ENCODE measurements at regions not wholly inside any gene's neighbourhood (a gene's known extent, or its start where the extent isn't known, plus 50 kb on each side); places are given as distances from the start of the nearest gene placed in this dataset.

GRCh38 chr2:176473177-176473576 lies 203.9 kb downstream of the MTX2 start:
- BruUV-seq (replicated peaks): no TSS peak
- peak overlapping the region; percentile 1 for H3K4me3 ChIP-seq (ENCODE audit: low read depth, low read length, poor library complexity, severe bottlenecking)
- H3K27ac ChIP-seq (ENCODE audit: low read depth, low read length, poor library complexity, severe bottlenecking): no peak overlapping the region
- H3K27me3 ChIP-seq (replicated peaks; ENCODE audit: insufficient read depth, low read depth, low read length, poor library complexity): no peaks in the 10 kb centered on the region
- intact Hi-C loops (cut with micrococcal nuclease; ENCODE audit: unreplicated experiment): no loop called here
- no peaks in the 10 kb centered on the region for H3K9me3 ChIP-seq (ENCODE audit: low read depth, low read length, poor library complexity, severe bottlenecking)
- ChIA-PET CTCF (no interaction called here), POLR2A (ENCODE audit: low non-redundant PET) (no interaction called here)
- H3K36me3 ChIP-seq (ENCODE audit: insufficient read depth, low read length, poor library complexity, severe bottlenecking): no peaks in the 10 kb centered on the region
- H3K4me1 ChIP-seq (ENCODE audit: insufficient read depth, low read length, poor library complexity, severe bottlenecking): no peaks in the 10 kb centered on the region
- TF ChIP-seq CTCF (conservative IDR thresholded peaks at IDR 0.05; ENCODE audit: low read depth, low read length): no peak
- no peak for TF ChIP-seq EZH2 (IDR thresholded peaks at IDR 0.05; ENCODE audit: borderline replicate concordance, low read depth, low read length, poor library complexity, severe bottlenecking)
- peak; percentile 63 for DNase-seq (ENCODE audit: low spot score)

- Histone ChIP-seq H3K27ac (ENCODE audit: low read depth, low read length, poor library complexity, severe bottlenecking) (no peak overlapping the region), H3K4me1 (ENCODE audit: insufficient read depth, low read length, poor library complexity, severe bottlenecking) (no peaks in the 10 kb centered on the region), H3K4me3 (ENCODE audit: low read depth, low read length, poor library complexity, severe bottlenecking) (no peak overlapping the region), H3K27me3 (replicated peaks; ENCODE audit: insufficient read depth, low read depth, low read length, poor library complexity) (no peaks in the 10 kb centered on the region), H3K9me3 (ENCODE audit: low read depth, low read length, poor library complexity, severe bottlenecking) (no peaks in the 10 kb centered on the region), H3K36me3 (ENCODE audit: insufficient read depth, low read length, poor library complexity, severe bottlenecking) (no peaks in the 10 kb centered on the region)
- intact Hi-C loops (cut with micrococcal nuclease; ENCODE audit: unreplicated experiment): no loop called here
- ChIA-PET CTCF (no interaction called here), POLR2A (ENCODE audit: low non-redundant PET) (no interaction called here)
- TF ChIP-seq CTCF (conservative IDR thresholded peaks at IDR 0.05; ENCODE audit: low read depth, low read length): no peak
- TF ChIP-seq EZH2 (IDR thresholded peaks at IDR 0.05; ENCODE audit: borderline replicate concordance, low read depth, low read length, poor library complexity, severe bottlenecking): no peak
- no TSS peak for BruUV-seq (replicated peaks)
- DNase-seq (ENCODE audit: low spot score): no peak
Measured at GRCh38 chr2:176473851-176474250, 204.6 kb downstream of the MTX2 start.

GRCh38 chr2:176477336-176477735 lies 208.1 kb downstream of the MTX2 start:
- intact Hi-C loops (cut with micrococcal nuclease; ENCODE audit: unreplicated experiment): no loop called here
- H3K4me1 ChIP-seq (ENCODE audit: insufficient read depth, low read length, poor library complexity, severe bottlenecking): no peaks in the 10 kb centered on the region
- no peaks in the 10 kb centered on the region for H3K36me3 ChIP-seq (ENCODE audit: insufficient read depth, low read length, poor library complexity, severe bottlenecking)
- H3K27ac ChIP-seq (ENCODE audit: low read depth, low read length, poor library complexity, severe bottlenecking): no peak overlapping the region
- no peak for TF ChIP-seq CTCF (conservative IDR thresholded peaks at IDR 0.05; ENCODE audit: low read depth, low read length)
- no peaks in the 10 kb centered on the region for H3K27me3 ChIP-seq (replicated peaks; ENCODE audit: insufficient read depth, low read depth, low read length, poor library complexity)
- BruUV-seq (replicated peaks): no TSS peak
- H3K4me3 ChIP-seq (ENCODE audit: low read depth, low read length, poor library complexity, severe bottlenecking): no peak overlapping the region
- DNase-seq (ENCODE audit: low spot score): no peak
- no peaks in the 10 kb centered on the region for H3K9me3 ChIP-seq (ENCODE audit: low read depth, low read length, poor library complexity, severe bottlenecking)
- CTCF ChIA-PET: no interaction called here
- POLR2A ChIA-PET (ENCODE audit: low non-redundant PET): no interaction called here
